HG02763 (cell line): ENCODE measurements at regions not wholly inside any gene's neighbourhood (a gene's known extent, or its start where the extent isn't known, plus 50 kb on each side); places are given as distances from the start of the nearest gene placed in this dataset.

Source experiments
- ATAC-seq: cut with Tn5 transposase; IDR thresholded peaks from one replicate; pipeline ENCODE4 v1.9.1; 2021; ENCODE audit warnings: mild to moderate bottlenecking, moderate library complexity; ENCODE audit not compliant: unreplicated experiment

DNA sequence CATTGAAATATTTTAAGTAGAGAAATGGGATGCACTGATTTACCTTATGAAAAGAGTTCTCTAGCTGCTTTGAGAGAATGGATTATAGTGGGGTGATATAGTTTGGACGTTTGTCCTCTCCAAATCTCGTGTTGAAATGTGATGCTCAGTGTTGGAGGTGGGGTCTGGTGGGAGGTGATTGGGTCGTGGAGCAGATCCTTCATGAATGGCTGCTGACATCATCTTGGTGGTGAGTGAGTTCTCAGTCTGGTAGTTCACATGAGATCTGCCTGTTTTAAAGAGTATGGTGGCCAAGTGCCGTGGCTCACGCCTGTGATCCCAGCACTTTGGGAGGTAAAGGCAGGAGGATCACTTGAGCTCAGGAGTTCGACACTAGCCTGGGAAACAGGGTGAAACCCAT lies 58.7 kb upstream of the SH3RF3 start:
- no peak for ATAC-seq

DNA sequence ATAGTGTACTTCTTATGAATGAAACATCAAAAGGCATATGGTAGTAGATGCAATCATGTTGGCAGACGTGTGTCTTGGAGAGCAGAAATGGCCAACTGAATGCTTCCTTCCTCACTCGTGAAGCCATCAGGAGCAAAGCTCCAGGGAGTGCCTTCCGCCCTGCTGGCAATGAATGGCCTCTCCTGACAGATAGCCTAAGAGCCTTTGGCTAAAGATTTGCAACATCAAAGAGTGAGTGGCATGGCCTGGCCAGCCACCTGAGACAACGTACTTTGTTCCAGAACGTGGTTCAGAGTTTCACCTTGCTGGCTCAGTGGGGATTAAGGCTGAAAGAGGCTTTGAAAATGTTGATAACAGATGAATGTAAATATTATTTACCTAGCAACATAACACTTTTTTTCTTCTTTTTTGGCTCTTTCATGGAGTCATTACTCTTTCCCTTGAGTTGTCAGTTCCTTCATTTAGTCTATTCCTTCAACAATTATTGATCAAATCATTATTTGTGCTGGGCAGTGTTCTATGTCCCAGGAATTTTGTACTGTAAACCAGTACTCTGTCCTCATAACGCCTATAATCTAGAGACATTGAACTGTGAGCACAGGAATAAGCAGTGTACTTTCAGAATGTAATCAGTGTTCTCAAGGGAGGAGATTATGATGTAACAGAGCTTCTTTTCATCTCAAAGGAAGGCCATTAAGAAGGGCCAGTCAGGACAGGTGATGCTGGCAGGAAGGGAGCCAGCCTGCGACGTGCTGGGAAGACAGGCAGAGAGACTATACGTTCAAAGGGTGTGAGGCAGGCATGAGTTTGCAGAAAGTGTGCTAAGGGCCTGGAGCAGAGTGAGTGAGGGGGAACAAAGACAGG lies 59.4 kb upstream of the SH3RF3 start:
- ATAC-seq: no peak

GRCh38 chr2:109068811-109069210 lies 60.2 kb upstream of the SH3RF3 start:
- ATAC-seq: no peak

DNA sequence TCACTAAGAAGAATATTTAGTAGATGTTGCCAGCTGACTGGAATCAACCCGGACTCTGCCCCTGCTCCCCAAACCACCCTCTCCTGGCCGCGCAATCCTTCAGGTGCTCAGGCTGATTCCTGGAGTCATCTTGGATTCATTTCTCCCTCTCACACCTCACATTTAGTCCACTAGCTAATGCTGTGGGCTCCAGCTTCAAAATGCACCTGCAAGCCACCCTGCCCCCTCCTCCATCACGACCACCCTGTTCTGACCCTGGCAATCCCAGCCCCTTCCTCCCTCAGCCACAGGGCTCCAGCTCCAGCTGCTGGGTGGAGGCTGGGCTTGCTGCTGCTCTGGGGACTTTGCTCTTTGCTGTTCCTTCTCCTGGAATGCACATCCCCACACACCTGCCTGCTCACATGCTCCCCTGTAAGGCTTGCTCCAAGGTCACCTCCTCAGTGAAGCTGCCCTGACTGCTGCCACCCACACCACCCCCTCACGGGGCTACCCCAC lies 61.3 kb upstream of the SH3RF3 start:
- ATAC-seq: no peak

DNA sequence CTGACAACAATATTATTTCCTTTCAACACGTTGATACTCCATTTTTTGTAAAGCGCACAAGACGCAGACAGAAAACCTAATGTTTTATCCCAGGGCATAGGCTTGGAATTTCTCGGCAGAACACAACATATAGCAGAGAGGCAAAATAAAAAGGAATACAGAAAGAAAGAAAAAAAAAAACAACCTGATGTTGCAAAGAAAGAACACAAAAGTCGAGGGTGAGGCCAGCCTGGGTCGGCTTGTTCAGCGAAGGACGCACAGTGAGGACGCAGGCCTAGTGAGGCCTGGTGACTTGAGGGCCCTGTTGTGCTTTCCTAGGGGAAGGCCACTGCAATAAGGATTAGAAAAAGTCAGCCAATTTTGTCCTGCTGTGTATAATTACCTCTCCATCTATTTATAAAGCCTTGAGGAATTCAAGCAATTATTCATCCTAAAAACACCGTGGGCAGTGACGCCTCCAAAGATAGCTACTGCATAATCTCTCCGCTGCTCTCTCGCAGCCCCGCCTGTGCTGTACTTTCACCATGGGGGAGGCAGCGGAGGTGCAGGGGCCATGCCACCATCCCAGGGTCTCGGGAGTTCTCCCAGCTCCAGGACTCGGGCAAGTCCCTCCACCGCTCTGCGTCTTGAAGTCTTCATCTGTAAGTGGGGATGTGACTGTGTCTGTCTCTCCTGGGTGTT lies 61.9 kb upstream of the SH3RF3 start:
- no peak for ATAC-seq

GRCh38 chr2:109066501-109066900 lies 62.5 kb upstream of the SH3RF3 start:
- no peak for ATAC-seq

DNA sequence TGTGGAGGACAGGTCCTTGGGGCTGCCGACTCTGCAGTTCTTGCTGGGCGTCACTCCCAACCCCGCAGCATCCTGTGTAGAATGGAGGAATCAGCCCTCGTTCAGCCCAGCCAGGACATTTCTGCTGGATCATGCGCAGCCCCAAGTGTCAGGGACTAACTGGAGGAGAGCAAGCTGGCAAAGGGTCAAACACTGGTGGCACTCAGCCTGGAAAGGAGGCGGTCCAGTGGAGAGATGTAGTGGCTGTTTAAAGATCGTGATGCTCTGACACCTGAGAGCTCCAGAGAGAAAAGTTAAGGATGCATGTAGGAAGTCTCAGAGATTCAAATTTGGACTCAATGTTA lies 63.6 kb upstream of the SH3RF3 start:
- no peak for ATAC-seq

DNA sequence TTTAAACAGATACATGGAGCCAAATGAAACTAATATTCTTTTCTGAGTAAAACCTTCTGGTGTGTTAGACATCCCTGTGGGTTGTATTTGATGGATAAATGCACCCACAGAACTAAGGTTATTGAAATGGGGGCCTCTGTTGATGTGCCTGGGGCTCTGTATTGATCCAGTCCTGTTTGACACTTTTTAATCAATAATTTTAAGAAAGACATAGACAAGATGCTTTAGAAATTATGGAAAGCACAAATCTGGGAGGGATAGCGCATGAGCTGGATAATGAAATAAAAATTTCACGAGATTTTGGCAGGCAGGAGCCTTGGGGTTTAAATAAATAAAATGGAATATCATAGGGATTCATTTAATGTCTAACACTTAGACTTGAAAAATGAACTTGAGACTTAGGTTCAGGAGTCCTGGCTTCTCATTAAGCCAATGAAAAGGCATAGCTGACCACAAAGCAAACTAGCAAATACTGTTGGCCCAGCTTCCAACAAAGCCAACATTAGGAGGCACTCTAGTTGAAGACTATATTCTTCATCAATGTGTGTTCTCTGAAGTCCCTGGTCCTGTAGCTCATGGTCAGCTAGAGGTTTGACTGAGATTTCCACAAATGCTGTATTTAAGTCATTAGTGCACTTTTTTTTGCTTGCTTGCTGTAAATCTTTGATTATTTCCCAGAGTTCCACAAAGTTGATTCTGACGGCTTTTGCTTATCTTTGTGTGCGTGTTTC lies 64.2 kb upstream of the SH3RF3 start:
- no peak for ATAC-seq

GRCh38 chr2:109062859-109063700 lies 65.9 kb upstream of the SH3RF3 start:
- ATAC-seq: no peak

GRCh38 chr2:109062145-109062858 lies 66.7 kb upstream of the SH3RF3 start:
- no peak for ATAC-seq

- no peak for ATAC-seq
These were observed 67.3 kb upstream of the SH3RF3 start for GRCh38 chr2:109061736-109062135.

DNA sequence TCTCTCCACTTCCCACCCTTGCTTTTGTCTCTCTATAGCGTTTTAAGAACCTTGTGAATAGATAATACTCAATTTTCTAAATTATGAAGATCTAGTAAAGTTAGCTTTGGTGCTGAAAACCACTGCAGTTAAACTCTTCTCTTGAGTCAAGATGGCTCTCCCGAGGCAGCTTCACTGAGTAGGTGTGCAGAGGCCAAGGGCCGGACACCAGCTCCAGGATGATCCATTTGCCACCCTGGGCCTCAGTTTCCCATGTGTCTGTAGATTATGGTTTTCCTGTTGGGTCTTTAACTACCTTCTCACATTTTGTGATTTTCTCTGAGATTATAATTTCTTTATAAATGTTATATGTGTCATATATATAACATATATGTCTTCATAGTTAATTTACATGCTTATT lies 68.5 kb upstream of the SH3RF3 start:
- no peak for ATAC-seq

DNA sequence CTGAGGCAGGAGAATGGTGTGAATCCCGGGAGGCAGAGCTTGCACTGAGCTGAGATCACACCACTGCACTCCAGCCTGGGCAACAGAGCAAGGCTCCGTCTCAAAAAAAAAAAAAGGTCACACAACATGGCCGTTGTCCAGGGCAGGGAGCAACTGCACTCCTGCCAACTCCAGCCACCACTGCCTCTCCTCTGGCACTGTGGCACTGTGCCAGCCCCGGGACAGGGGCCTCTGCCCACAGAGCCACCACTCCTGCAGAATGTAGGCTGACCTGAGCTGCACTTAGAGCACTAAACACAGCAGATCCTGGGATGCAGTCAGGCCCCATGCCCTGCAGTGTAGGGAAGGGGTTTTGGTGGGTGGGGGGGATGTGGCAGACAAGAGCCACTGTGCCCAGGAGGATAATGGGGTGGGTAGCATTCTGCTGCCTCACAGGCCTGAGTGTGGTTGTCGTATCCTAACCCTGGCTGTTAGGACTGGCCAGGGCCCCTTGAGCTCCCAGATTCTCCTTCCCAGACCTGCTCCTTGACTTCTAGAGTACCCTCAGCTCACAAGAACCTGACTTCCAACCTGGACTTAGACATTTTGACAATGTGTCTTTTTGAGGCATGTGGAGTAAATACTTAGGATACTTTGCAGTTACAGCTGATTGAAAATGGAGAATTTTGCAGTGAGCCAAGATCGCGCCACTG lies 69.4 kb upstream of the SH3RF3 start:
- no peak for ATAC-seq

DNA sequence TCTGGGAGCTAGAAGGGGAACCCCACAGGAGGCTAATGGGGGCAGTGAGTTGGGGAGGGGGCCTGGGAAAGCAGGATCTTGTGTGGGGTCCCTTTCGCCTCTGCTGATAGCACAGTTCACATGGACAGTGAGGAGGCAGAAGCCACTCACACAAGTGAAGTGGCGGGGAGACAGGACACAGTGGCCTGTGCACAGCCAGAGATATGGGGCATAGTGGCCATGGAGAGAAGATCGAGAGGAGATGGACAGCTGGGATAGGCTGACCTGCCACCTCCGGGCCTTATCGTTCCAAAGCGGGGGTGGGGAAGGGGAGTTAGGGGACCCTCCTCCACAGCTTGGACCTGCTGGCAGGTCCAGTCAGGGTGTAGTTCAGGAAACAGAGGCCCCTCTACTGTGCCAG lies 69.8 kb upstream of the EDAR start:
- ATAC-seq: no peak

- no peak for ATAC-seq
These were observed 69.2 kb upstream of the EDAR start for GRCh38 chr2:109058191-109058632.

- ATAC-seq: no peak
These were observed 68.7 kb upstream of the EDAR start for GRCh38 chr2:109057686-109058085.

- no peak for ATAC-seq
These were observed 66.4 kb upstream of the EDAR start for GRCh38 chr2:109055435-109055834.

- ATAC-seq: no peak
These were observed 65.8 kb upstream of the EDAR start for GRCh38 chr2:109054865-109055264.

DNA sequence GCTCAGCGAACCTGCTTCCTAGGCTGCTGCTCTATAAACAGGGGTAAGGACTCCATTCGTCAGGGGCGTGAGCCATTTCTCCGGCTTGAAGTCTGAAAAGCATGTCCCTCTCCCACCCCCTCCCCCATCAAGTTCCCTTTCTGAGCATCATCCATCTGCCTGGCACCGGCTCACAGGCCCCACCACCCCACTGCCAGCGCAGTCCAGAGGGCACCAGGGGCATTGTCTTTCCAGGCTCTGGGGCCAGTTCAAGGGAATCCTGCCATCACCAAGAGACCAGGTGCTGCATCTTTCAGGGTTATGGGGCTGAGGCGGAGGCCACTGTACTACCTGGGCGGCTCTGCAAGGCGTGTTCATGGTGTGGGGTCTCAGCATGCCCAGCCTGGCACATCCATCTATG lies 64.7 kb upstream of the EDAR start:
- no peak for ATAC-seq

DNA sequence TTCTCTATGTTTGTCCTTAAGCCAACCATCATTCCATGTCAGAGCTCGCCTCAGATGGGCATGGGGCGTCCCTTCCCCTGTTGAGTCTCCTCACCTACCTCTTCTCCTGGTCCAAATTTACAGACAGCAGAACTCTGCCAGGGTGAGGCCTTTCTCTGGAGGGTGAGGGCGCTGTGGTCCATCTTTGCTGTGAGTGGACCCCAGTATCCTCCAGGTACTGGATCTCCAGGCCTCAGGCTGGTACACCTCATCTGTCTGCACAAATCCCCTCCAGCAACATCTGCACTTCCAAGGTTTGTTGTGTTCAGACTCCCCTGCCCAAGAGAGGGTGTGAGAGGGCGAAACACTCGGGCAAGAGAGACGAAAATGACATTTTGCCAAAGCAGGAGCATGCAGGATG lies 63.9 kb upstream of the EDAR start:
- ATAC-seq: no peak
